ENCODE measurements at regions not wholly inside any gene's neighbourhood (a gene's known extent, or its start where the extent isn't known, plus 50 kb on each side); places are given as distances from the start of the nearest gene placed in this dataset.
"Not testable (repeated sequence)": the region's sequence is repeated elsewhere in the genome, so short reads cannot be mapped to it uniquely, and the experiment has no call there.

DNA sequence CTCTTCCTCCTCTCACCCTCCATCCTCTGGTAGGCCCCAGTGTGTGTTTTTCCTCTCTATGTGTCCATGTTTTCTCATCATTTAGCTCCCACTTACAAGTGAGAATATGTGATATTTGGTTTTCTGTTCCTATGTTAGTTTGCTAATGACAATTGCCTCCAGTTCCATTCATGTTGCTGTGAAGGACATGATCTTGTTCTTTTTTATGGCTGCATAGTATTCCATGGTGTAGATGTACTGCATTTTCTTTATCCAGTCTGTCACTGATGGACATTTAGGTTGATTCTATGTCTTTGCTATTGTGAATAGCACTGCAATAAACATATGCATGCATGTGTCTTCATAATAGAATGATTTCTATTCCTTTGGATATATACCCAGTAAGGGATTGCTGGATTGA, 1401.6 kb upstream of the ATXN8OS start:
- TF ChIP-seq, protein P1, sequence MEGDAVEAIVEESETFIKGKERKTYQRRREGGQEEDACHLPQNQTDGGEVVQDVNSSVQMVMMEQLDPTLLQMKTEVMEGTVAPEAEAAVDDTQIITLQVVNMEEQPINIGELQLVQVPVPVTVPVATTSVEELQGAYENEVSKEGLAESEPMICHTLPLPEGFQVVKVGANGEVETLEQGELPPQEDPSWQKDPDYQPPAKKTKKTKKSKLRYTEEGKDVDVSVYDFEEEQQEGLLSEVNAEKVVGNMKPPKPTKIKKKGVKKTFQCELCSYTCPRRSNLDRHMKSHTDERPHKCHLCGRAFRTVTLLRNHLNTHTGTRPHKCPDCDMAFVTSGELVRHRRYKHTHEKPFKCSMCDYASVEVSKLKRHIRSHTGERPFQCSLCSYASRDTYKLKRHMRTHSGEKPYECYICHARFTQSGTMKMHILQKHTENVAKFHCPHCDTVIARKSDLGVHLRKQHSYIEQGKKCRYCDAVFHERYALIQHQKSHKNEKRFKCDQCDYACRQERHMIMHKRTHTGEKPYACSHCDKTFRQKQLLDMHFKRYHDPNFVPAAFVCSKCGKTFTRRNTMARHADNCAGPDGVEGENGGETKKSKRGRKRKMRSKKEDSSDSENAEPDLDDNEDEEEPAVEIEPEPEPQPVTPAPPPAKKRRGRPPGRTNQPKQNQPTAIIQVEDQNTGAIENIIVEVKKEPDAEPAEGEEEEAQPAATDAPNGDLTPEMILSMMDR (IDR thresholded peaks at IDR 0.05; ENCODE audit: low read depth, low read length) = not testable (repeated sequence)
- not testable (repeated sequence) for TF ChIP-seq POLR2A (IDR thresholded peaks at IDR 0.05; ENCODE audit: extremely low read depth, insufficient read length); MYC (IDR thresholded peaks at IDR 0.05; ENCODE audit: low read depth, low read length)
- TF ChIP-seq, protein P2, sequence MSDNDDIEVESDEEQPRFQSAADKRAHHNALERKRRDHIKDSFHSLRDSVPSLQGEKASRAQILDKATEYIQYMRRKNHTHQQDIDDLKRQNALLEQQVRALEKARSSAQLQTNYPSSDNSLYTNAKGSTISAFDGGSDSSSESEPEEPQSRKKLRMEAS (IDR thresholded peaks at IDR 0.05; ENCODE audit: low read depth, low read length) = not testable (repeated sequence)
